ENCODE measurements at regions not wholly inside any gene's neighbourhood (a gene's known extent, or its start where the extent isn't known, plus 50 kb on each side); places are given as distances from the start of the nearest gene placed in this dataset.

DNA sequence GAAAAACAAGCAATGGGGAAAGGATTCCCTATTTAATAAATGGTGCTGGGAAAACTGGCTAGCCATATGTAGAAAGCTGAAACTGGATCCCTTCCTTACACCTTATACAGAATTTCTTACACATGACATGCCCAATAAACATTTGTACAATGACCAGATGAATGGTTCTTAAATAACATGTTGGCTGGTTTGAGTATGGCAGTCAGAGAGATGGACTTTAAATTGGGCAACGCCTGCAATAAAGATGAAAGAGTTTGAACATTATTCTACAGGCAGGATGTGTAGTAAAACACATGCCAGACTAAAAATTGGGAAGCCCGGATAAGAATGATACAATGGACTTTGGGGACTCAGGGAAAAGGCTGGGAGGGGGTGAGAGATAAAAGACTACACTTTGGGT is 360.6 kb upstream of the KITLG start:
- TF ChIP-seq CTCF (conservative IDR thresholded peaks at IDR 0.05; ENCODE audit: low read depth, low read length) (no peak), EZH2 (IDR thresholded peaks at IDR 0.05; ENCODE audit: low read length, unreplicated experiment) (no peak)
